ENCODE measurements at regions not wholly inside any gene's neighbourhood (a gene's known extent, or its start where the extent isn't known, plus 50 kb on each side); places are given as distances from the start of the nearest gene placed in this dataset.

DNA sequence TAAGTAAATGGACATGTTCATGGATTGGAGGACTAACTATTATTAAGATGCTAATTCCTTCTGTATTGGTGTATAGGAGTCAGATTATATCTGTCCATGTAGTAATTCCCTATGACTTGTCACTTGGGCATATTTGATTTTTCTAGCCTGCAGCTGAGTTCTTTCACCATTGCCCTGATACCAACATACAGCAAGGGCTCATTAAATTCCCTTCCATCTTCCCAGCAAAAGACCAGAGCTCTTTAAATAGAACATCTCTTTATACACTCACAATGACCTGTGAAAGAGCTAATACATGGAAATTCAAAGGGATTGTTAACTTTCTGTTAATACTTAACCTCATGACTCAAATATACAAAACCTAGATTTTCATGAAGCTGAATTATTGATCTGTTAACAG is 492.3 kb upstream of the VRK2 start:
- no TSS peak for BruUV-seq (replicated peaks)
- in situ Hi-C loops (cut with HindIII; ENCODE audit: low pct_unique_long_range_greater_than_20kb, low sequenced_read_pairs), result no loop called here
- ChIA-PET CTCF (no interaction called here), POLR2A (no interaction called here)
- intact Hi-C loops (cut with micrococcal nuclease; ENCODE audit: unreplicated experiment), result no loop called here
- TF ChIP-seq, protein P1, sequence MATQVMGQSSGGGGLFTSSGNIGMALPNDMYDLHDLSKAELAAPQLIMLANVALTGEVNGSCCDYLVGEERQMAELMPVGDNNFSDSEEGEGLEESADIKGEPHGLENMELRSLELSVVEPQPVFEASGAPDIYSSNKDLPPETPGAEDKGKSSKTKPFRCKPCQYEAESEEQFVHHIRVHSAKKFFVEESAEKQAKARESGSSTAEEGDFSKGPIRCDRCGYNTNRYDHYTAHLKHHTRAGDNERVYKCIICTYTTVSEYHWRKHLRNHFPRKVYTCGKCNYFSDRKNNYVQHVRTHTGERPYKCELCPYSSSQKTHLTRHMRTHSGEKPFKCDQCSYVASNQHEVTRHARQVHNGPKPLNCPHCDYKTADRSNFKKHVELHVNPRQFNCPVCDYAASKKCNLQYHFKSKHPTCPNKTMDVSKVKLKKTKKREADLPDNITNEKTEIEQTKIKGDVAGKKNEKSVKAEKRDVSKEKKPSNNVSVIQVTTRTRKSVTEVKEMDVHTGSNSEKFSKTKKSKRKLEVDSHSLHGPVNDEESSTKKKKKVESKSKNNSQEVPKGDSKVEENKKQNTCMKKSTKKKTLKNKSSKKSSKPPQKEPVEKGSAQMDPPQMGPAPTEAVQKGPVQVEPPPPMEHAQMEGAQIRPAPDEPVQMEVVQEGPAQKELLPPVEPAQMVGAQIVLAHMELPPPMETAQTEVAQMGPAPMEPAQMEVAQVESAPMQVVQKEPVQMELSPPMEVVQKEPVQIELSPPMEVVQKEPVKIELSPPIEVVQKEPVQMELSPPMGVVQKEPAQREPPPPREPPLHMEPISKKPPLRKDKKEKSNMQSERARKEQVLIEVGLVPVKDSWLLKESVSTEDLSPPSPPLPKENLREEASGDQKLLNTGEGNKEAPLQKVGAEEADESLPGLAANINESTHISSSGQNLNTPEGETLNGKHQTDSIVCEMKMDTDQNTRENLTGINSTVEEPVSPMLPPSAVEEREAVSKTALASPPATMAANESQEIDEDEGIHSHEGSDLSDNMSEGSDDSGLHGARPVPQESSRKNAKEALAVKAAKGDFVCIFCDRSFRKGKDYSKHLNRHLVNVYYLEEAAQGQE (IDR thresholded peaks at IDR 0.05; ENCODE audit: insufficient read depth in 1 of 2, low read depth in 2 of 2, low read length in 1 of 2), result no peak
- TF ChIP-seq, protein P2, sequence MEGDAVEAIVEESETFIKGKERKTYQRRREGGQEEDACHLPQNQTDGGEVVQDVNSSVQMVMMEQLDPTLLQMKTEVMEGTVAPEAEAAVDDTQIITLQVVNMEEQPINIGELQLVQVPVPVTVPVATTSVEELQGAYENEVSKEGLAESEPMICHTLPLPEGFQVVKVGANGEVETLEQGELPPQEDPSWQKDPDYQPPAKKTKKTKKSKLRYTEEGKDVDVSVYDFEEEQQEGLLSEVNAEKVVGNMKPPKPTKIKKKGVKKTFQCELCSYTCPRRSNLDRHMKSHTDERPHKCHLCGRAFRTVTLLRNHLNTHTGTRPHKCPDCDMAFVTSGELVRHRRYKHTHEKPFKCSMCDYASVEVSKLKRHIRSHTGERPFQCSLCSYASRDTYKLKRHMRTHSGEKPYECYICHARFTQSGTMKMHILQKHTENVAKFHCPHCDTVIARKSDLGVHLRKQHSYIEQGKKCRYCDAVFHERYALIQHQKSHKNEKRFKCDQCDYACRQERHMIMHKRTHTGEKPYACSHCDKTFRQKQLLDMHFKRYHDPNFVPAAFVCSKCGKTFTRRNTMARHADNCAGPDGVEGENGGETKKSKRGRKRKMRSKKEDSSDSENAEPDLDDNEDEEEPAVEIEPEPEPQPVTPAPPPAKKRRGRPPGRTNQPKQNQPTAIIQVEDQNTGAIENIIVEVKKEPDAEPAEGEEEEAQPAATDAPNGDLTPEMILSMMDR (IDR thresholded peaks at IDR 0.05), result no peak
- TF ChIP-seq POLR2AphosphoS5 (IDR thresholded peaks at IDR 0.05; ENCODE audit: low read depth, low read length) (no peak), SIN3A (IDR thresholded peaks at IDR 0.05; ENCODE audit: borderline replicate concordance, insufficient read depth, low read depth, low read length) (no peak), TCF7L2 (IDR thresholded peaks at IDR 0.05; ENCODE audit: low read depth, low read length) (no peak)
- Histone ChIP-seq H3K27me3 (ENCODE audit: control insufficient read depth, insufficient read depth, low read length) (no peaks in the 10 kb centered on the region), H3K9me3 (ENCODE audit: control insufficient read depth, insufficient read depth, low read depth, low read length) (no peaks in the 10 kb centered on the region), H3K27ac (ENCODE audit: low read length) (no peak overlapping the region), H3K36me3 (ENCODE audit: control insufficient read depth, insufficient read depth, low read length) (no peaks in the 10 kb centered on the region), H3K4me3 (ENCODE audit: low read depth in 2 of 2, low read length in 2 of 2) (no peak overlapping the region), H3K4me1 (ENCODE audit: control insufficient read depth, insufficient read depth, low read length) (no peaks in the 10 kb centered on the region)
- DNase-seq (ENCODE audit: low read depth, low spot score) (no peak), ATAC-seq (no peak)

- Histone ChIP-seq H3K27ac (ENCODE audit: low read length) (no peak overlapping the region), H3K4me3 (ENCODE audit: low read depth in 2 of 2, low read length in 2 of 2) (no peak overlapping the region), H3K27me3 (ENCODE audit: control insufficient read depth, insufficient read depth, low read length) (no peaks in the 10 kb centered on the region), H3K4me1 (ENCODE audit: control insufficient read depth, insufficient read depth, low read length) (no peaks in the 10 kb centered on the region), H3K9me3 (ENCODE audit: control insufficient read depth, insufficient read depth, low read depth, low read length) (no peaks in the 10 kb centered on the region), H3K36me3 (ENCODE audit: control insufficient read depth, insufficient read depth, low read length) (no peaks in the 10 kb centered on the region)
- intact Hi-C loops (cut with micrococcal nuclease; ENCODE audit: unreplicated experiment), result no loop called here
- DNase-seq (ENCODE audit: low read depth, low spot score), result no peak
- in situ Hi-C loops (cut with HindIII; ENCODE audit: low pct_unique_long_range_greater_than_20kb, low sequenced_read_pairs), result no loop called here
- ATAC-seq, result no peak
- ChIA-PET POLR2A (no interaction called here), CTCF (no interaction called here)
- BruUV-seq (replicated peaks), result no TSS peak
- TF ChIP-seq, protein P1 (IDR thresholded peaks at IDR 0.05; ENCODE audit: insufficient read depth in 1 of 2, low read depth in 2 of 2, low read length in 1 of 2), result no peak
- TF ChIP-seq, protein P2 (IDR thresholded peaks at IDR 0.05), result no peak
- TF ChIP-seq TCF7L2 (IDR thresholded peaks at IDR 0.05; ENCODE audit: low read depth, low read length) (no peak), SIN3A (IDR thresholded peaks at IDR 0.05; ENCODE audit: borderline replicate concordance, insufficient read depth, low read depth, low read length) (no peak), POLR2AphosphoS5 (IDR thresholded peaks at IDR 0.05; ENCODE audit: low read depth, low read length) (no peak)
Measured at GRCh38 chr2:57558312-57558711, 488.3 kb upstream of the VRK2 start.

All from Panc1 (cell line).